Liver (tissue), 3 donors: ENCODE measurements at regions not wholly inside any gene's neighbourhood (a gene's known extent, or its start where the extent isn't known, plus 50 kb on each side); places are given as distances from the start of the nearest gene placed in this dataset.

ENCODE experiments used
- CTCF ChIP-seq: fragments of 150-350 bp; IDR thresholded peaks from 2 replicates; pipeline ENCODE4 v1.5.1; 2017; ENCODE audit warnings: improper control_type of control experiment, low read depth, low read length; ENCODE audit not compliant: missing input control
- EGR1 ChIP-seq, 2 donors: IDR thresholded peaks; 2 replicates each; pipeline ENCODE4 v1.6.1; 2016 to 2018; ENCODE audit warnings: antibody characterized with exemption in 2 of 2, low read depth in 2 of 2
- RAD21 ChIP-seq, 2 donors: IDR thresholded peaks; 2 replicates each; pipeline ENCODE4 v1.6.1; 2016; ENCODE audit warnings: antibody characterized with exemption in 2 of 2, mild to moderate bottlenecking in 2 of 2
- REST ChIP-seq: IDR thresholded peaks from 2 replicates; pipeline ENCODE4 v1.6.1; 2016; ENCODE audit warnings: antibody characterized with exemption, mild to moderate bottlenecking
- SP1 ChIP-seq: IDR thresholded peaks from 2 replicates; pipeline ENCODE4 v1.6.1; 2018; ENCODE audit warnings: antibody characterized with exemption, mild to moderate bottlenecking
- TF ChIP-seq, protein P1 (sequence below): IDR thresholded peaks from 2 replicates; pipeline ENCODE4 v1.6.1; 2016; ENCODE audit warnings: antibody characterized with exemption
- TF ChIP-seq, protein P2 (sequence below): IDR thresholded peaks from 2 replicates; pipeline ENCODE4 v1.6.1; 2016; ENCODE audit warnings: antibody characterized with exemption
- donor health status: healthy.
- donor health status: healthy.

GRCh38 chr15:61651267-61651666 lies 409.0 kb downstream of the VPS13C start:
- TF ChIP-seq CTCF: no peak
- no peak for TF ChIP-seq REST
- TF ChIP-seq, protein P1, sequence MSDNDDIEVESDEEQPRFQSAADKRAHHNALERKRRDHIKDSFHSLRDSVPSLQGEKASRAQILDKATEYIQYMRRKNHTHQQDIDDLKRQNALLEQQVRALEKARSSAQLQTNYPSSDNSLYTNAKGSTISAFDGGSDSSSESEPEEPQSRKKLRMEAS: no peak
- no peak for TF ChIP-seq EGR1 (IDR thresholded peaks at IDR 0.05; ENCODE audit: low read depth in 2 of 2)
- TF ChIP-seq, protein P2, sequence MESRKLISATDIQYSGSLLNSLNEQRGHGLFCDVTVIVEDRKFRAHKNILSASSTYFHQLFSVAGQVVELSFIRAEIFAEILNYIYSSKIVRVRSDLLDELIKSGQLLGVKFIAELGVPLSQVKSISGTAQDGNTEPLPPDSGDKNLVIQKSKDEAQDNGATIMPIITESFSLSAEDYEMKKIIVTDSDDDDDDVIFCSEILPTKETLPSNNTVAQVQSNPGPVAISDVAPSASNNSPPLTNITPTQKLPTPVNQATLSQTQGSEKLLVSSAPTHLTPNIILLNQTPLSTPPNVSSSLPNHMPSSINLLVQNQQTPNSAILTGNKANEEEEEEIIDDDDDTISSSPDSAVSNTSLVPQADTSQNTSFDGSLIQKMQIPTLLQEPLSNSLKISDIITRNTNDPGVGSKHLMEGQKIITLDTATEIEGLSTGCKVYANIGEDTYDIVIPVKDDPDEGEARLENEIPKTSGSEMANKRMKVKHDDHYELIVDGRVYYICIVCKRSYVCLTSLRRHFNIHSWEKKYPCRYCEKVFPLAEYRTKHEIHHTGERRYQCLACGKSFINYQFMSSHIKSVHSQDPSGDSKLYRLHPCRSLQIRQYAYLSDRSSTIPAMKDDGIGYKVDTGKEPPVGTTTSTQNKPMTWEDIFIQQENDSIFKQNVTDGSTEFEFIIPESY: no peak
- TF ChIP-seq SP1: no peak
- no peak for TF ChIP-seq RAD21 (IDR thresholded peaks at IDR 0.05)
